ENCODE measurements at regions not wholly inside any gene's neighbourhood (a gene's known extent, or its start where the extent isn't known, plus 50 kb on each side); places are given as distances from the start of the nearest gene placed in this dataset.

DNA sequence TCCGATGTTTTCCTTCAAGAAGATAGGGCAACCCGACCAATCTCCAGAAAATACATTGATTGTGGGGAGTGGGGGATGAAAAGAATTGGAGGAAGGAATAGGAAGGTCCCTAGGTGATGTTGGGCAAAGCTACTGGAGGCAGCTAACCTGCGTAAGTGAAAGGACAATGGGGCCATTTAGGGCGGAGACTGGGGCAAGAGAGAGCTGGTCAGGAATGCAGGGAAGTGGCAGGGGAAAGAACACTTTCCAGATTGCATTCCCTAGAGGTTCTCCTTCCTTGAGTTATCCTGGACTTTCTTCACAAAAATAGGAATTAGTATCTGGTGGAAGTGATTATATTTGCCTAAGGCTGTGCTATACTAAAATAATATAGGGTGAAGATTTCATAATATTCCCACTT lies 151.8 kb upstream of the HMGA2 start:
- TF ChIP-seq, protein P1, sequence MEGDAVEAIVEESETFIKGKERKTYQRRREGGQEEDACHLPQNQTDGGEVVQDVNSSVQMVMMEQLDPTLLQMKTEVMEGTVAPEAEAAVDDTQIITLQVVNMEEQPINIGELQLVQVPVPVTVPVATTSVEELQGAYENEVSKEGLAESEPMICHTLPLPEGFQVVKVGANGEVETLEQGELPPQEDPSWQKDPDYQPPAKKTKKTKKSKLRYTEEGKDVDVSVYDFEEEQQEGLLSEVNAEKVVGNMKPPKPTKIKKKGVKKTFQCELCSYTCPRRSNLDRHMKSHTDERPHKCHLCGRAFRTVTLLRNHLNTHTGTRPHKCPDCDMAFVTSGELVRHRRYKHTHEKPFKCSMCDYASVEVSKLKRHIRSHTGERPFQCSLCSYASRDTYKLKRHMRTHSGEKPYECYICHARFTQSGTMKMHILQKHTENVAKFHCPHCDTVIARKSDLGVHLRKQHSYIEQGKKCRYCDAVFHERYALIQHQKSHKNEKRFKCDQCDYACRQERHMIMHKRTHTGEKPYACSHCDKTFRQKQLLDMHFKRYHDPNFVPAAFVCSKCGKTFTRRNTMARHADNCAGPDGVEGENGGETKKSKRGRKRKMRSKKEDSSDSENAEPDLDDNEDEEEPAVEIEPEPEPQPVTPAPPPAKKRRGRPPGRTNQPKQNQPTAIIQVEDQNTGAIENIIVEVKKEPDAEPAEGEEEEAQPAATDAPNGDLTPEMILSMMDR (conservative IDR thresholded peaks at IDR 0.05; ENCODE audit: low read depth, low read length), result no peak
- no peak for TF ChIP-seq EZH2 (IDR thresholded peaks at IDR 0.05; ENCODE audit: borderline replicate concordance, low read depth, low read length, poor library complexity, severe bottlenecking)
